ENCODE measurements at regions not wholly inside any gene's neighbourhood (a gene's known extent, or its start where the extent isn't known, plus 50 kb on each side); places are given as distances from the start of the nearest gene placed in this dataset.

GRCh38 chr6:92072387-92072786 is 1347.0 kb downstream of the EPHA7 start:
- no peak for DNase-seq (ENCODE audit: low spot score)
- Histone ChIP-seq H3K27me3 (ENCODE audit: control insufficient read depth in 4 of 4, insufficient read depth in 4 of 4, low read length in 3 of 4) (no peaks in the 10 kb centered on the region), H3K9ac (ENCODE audit: low read depth in 1 of 2, low read length in 2 of 2) (no peak overlapping the region), H3K36me3 (ENCODE audit: control insufficient read depth in 4 of 4, insufficient read depth in 3 of 4, low read depth in 1 of 4, low read length in 3 of 4) (no peaks in the 10 kb centered on the region), H3K27ac (ENCODE audit: low read depth in 1 of 2, low read length in 2 of 2) (no peak overlapping the region), H3K9me3 (ENCODE audit: control insufficient read depth in 4 of 4, low read length in 3 of 4) (no peaks in the 10 kb centered on the region), H3K4me3 (ENCODE audit: low read depth in 1 of 3, low read length in 3 of 3) (no peak overlapping the region), H3K4me1 (ENCODE audit: control insufficient read depth in 4 of 4, insufficient read depth in 4 of 4, low read length in 3 of 4) (no peaks in the 10 kb centered on the region)
- WGBS = 68% methylated on average over 3 of the region's 3 CpGs
- TF ChIP-seq HNF4G (IDR thresholded peaks at IDR 0.05) (no peak), SP1 (IDR thresholded peaks at IDR 0.05) (no peak), FOXA1 (IDR thresholded peaks at IDR 0.05) (no peak), RXRA (IDR thresholded peaks at IDR 0.05) (no peak), REST (IDR thresholded peaks at IDR 0.05) (no peak), NR2F2 (IDR thresholded peaks at IDR 0.05) (no peak), HNF4A (conservative IDR thresholded peaks at IDR 0.05) (no peak), FOXA2 (IDR thresholded peaks at IDR 0.05) (no peak), EGR1 (IDR thresholded peaks at IDR 0.05; ENCODE audit: low read depth in 2 of 2) (no peak), MAX (IDR thresholded peaks at IDR 0.05) (no peak), GABPA (IDR thresholded peaks at IDR 0.05 in 1 of 2, conservative IDR thresholded peaks at IDR 0.05 in 1 of 2) (no peak), ATF3 (IDR thresholded peaks at IDR 0.05) (no peak), JUND (IDR thresholded peaks at IDR 0.05) (no peak)
- TF ChIP-seq, protein P1, sequence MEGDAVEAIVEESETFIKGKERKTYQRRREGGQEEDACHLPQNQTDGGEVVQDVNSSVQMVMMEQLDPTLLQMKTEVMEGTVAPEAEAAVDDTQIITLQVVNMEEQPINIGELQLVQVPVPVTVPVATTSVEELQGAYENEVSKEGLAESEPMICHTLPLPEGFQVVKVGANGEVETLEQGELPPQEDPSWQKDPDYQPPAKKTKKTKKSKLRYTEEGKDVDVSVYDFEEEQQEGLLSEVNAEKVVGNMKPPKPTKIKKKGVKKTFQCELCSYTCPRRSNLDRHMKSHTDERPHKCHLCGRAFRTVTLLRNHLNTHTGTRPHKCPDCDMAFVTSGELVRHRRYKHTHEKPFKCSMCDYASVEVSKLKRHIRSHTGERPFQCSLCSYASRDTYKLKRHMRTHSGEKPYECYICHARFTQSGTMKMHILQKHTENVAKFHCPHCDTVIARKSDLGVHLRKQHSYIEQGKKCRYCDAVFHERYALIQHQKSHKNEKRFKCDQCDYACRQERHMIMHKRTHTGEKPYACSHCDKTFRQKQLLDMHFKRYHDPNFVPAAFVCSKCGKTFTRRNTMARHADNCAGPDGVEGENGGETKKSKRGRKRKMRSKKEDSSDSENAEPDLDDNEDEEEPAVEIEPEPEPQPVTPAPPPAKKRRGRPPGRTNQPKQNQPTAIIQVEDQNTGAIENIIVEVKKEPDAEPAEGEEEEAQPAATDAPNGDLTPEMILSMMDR (IDR thresholded peaks at IDR 0.05; ENCODE audit: low read depth, low read length, missing input control) = no peak
- TF ChIP-seq, protein P2, sequence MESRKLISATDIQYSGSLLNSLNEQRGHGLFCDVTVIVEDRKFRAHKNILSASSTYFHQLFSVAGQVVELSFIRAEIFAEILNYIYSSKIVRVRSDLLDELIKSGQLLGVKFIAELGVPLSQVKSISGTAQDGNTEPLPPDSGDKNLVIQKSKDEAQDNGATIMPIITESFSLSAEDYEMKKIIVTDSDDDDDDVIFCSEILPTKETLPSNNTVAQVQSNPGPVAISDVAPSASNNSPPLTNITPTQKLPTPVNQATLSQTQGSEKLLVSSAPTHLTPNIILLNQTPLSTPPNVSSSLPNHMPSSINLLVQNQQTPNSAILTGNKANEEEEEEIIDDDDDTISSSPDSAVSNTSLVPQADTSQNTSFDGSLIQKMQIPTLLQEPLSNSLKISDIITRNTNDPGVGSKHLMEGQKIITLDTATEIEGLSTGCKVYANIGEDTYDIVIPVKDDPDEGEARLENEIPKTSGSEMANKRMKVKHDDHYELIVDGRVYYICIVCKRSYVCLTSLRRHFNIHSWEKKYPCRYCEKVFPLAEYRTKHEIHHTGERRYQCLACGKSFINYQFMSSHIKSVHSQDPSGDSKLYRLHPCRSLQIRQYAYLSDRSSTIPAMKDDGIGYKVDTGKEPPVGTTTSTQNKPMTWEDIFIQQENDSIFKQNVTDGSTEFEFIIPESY (IDR thresholded peaks at IDR 0.05) = no peak

DNA sequence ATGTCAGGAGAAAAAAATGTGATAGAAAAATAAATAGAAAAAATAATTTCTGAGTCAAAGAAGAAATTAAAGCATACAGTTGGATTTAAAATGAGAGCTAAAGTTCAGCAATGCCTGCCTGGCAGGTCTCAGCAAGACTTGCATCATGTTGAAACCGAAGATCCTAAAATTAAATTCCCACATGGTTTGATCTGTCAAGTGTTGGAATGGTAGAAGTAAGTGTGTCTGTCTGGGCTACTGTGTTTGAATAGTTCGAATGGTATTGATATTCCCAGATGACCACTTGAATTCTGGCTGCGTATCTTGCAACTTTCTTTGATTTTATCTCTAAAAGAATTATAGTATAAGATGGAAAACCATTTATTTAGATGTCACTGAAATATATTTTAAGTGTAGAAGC is 1349.6 kb downstream of the EPHA7 start:
- 64% methylated on average over 3 of the region's 3 CpGs for WGBS
- no peak for TF ChIP-seq FOXA2 (IDR thresholded peaks at IDR 0.05)
- no peak for TF ChIP-seq RXRA (IDR thresholded peaks at IDR 0.05)
- TF ChIP-seq MAX (IDR thresholded peaks at IDR 0.05) = no peak
- no peak for TF ChIP-seq FOXA1 (IDR thresholded peaks at IDR 0.05)
- no peak for TF ChIP-seq SP1 (IDR thresholded peaks at IDR 0.05)
- no peak for TF ChIP-seq TAF1 (conservative IDR thresholded peaks at IDR 0.05)
- H3K36me3 ChIP-seq (ENCODE audit: control insufficient read depth in 4 of 4, insufficient read depth in 3 of 4, low read depth in 1 of 4, low read length in 3 of 4) = no peaks in the 10 kb centered on the region

More for the DNA sequence above, 1349.6 kb downstream of the EPHA7 start:
- no peak overlapping the region for H3K4me3 ChIP-seq (ENCODE audit: low read depth in 1 of 3, low read length in 3 of 3)
- H3K9me3 ChIP-seq (ENCODE audit: control insufficient read depth in 4 of 4, low read length in 3 of 4) = peaks cover 0 to 3% (median 0%) of the 10 kb centered on the region in 4 donors
- no peak overlapping the region for H3K9ac ChIP-seq (ENCODE audit: low read depth in 1 of 2, low read length in 2 of 2)
- no peak for DNase-seq (ENCODE audit: low spot score)
- no peaks in the 10 kb centered on the region for H3K4me1 ChIP-seq (ENCODE audit: control insufficient read depth in 4 of 4, insufficient read depth in 4 of 4, low read length in 3 of 4)
- H3K27me3 ChIP-seq (ENCODE audit: control insufficient read depth in 4 of 4, insufficient read depth in 4 of 4, low read length in 3 of 4) = no peaks in the 10 kb centered on the region
- no peak overlapping the region for H3K27ac ChIP-seq (ENCODE audit: low read depth in 1 of 2, low read length in 2 of 2)

Measured in liver (tissue), 8 donors.